ENCODE measurements at regions not wholly inside any gene's neighbourhood (a gene's known extent, or its start where the extent isn't known, plus 50 kb on each side); places are given as distances from the start of the nearest gene placed in this dataset.

DNA sequence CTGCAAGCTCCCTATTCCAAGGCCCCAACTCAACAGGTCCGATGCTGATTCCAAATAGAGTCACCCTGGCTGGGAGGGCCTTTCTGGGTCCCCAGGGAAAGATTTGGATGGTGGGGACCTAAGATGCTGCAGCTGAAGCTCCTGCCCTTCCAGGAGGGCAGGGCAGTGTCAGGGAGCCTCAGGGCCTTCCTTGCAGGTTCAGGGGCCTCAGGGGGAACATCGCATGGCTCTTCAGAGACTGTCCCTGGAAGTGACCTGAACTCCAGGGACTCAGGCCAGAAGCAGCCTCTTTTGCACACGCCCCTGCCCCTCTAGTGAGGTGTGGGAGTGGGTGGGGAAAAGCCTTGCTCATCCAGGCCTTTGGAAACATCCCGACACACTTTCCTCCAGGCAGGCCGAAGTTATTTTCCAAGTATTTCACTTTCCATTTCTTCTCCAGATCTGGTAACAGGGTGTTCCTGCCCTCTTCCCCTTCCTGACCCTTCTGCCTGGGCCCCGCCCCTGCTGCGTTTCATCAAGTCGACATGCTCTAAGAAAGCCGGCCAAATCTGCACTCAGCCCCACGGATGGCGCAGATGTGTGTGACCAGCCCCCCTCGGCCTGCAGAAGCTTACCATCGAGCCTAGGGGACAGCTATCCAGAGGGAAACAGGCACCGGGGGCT lies 159.5 kb downstream of the FGF18 start:
- DNase-seq (ENCODE audit: low spot score) (no peak), FAIRE-seq (no peak)

DNA sequence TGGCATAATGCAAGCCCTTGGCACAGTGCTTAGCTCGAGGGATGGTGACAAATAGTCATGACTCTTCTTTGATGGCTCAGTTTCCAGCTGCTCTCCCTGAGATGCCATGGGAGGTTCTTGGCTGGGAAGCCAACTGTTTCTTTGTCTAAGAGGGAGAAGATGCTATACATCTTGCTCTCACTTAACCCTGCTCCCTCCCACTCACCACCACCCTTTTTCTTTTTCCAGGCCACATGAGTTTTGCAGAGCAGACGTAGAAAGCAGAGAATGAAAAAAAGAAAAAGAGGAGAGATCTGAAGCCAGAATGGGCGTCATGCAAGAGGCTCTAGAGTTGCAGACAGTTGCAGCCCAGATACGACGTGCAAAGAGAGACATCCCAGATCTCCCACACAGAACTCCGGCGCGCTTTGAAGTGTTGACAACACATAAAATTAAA lies 160.5 kb downstream of the FGF18 start:
- DNase-seq (ENCODE audit: low spot score), result no peak
- FAIRE-seq, result no peak

DNA sequence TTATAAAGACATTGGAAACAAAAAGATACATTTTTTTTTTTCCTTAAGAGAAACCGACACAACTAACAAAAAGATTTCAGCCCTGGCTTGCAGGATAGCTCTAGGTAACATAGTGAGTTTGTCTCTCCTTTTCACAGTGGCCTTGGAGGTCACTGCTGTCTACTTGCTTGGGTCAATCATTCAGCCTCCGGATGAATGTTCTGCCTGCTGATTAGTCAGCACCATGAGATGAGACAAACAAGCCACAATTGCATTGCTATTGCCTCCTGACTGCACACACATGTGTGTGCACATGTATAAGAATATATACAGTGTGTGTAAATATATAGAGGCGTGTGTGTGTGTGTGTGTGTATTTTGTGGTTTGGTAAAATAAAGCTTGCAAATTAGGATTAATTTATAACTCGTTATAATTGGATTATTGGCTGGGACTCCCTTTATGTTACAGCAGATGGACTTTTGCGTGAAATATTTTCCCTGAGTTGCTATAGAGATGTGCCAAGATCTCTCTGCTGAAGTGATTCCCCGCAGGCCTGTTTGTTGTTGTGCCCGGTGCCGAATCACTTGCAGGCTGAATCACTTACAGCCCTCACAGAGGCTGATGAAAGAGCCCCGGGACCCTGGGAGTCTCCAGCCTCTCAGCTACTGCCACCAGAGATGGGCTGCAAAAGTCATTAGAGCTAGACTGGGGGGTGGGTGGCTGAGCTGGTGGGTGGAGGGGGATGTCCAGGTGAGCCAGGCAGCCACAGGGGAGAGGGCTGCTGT lies 161.2 kb downstream of the FGF18 start:
- DNase-seq (ENCODE audit: low spot score) (no peak), FAIRE-seq (no peak)

DNA sequence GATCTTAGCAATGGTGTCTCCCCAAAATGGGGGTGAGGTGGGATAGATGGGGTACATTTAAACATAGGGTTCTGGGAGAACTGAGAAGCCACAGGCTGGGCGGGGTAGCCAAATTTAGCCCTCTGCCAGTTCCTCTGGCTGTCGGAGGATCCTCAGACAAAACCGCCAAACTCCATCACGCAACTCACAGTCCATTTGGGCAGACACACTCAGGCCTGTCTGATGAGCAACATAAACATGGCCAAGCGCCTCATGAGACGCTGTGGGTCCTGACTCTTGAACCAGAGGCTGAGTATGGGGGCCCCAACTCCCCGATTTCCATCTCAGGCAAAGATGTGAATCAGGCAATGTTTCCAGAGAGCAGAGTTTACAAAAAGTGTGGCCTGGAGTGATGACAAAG lies 162.3 kb downstream of the FGF18 start:
- FAIRE-seq, result no peak
- no peak for DNase-seq (ENCODE audit: low spot score)

DNA sequence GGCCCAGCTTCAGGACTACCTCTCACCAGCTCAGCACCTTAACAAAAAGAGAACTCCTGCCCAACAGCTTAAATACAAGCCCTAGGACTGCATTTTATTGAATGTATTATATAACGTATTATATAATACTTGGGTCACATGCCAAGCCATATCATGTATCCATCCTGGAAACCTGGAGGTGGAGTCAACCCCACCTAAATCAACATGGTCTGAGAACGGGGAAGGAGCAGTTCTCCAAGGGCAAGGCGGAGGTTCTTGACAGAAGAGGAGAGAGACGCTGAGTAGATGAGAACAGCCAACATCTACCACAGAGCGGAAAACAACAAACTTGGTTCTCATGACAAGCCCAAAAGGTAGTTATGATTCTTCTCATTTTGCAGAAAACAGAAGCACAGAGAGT lies 163.4 kb downstream of the FGF18 start:
- DNase-seq (ENCODE audit: low spot score) (no peak), FAIRE-seq (no peak)

DNA sequence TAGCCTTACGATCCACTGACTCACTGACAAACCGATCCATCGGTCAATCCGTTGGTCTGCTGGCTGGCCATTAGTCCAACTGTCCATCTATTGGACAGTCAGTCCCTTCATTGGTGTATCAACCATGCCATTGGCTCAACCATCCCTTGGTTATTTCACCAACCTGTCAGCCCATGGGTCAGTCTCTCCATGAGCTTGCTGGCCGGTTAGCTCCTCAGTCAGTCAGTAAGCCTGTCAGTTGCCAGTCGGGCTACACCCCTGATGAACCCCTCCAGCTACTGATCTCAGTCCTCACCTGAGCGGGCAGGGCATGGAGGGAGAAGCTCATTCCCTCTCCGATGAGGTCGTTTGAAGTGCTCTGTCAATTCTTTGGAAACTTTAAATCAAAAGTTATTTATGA lies 166.5 kb downstream of the FGF18 start:
- FAIRE-seq (no peak), DNase-seq (ENCODE audit: low spot score) (no peak)

DNA sequence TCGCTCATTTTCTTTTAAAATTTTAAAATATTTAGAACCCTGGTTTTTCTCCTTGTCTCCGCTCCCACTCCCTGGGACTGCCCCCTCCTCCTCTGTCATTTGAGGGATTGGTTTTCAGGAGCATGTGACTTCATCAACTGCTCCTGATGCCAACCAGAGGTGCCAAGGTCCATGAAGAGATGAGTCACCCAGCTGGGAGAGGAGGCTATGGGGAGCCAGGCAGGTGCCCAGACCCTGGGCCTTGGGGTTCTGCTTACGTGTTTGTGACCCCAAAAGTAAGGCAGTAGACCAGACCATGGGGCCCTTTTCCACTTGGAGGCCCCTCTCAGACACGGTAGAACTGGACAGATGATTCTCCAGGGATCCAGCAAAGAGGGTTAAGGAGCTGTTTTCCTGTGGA lies 167.0 kb downstream of the FGF18 start:
- DNase-seq (ENCODE audit: low spot score) (no peak), FAIRE-seq (no peak)

DNA sequence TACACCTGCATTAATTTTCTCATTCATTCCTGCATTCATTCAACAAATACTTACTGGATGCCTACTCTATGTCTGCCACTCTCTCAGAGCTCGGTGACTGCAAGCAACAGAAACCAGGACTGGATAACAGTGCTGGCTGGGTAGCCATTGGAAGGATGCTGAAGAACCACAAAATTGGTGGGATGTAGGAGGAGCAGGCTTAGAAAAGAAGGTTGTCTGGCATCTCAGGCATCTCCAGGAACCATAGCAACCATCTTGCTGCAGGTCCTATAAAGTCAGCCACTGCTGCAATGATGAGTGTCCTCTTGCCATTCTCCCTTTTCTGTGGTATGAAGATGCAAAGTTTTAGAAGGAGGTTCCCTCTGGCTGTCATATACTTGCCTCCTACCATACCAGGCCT lies 168.6 kb downstream of the FGF18 start:
- FAIRE-seq (no peak), DNase-seq (ENCODE audit: low spot score) (no peak)

DNA sequence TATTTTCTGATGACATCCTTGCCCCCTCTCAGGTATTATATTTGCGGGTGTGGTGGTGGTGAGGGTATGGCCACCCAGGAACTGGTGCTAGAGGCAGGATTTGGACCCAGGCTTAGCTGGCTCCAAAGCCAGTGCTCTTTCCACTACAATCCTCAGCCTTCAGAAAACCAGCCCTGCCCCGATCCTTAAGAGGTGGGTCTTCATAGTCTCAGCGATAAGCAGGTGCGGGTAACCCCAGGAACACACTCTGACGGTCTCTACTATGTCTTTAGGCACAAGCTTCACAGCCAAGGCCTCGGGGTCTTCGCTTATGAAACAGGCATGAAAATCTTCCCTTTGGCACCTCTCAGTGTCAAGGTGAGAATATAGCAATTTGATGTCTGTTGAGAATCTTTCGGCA lies 169.3 kb downstream of the FGF18 start:
- no peak for FAIRE-seq
- no peak for DNase-seq (ENCODE audit: low spot score)

DNA sequence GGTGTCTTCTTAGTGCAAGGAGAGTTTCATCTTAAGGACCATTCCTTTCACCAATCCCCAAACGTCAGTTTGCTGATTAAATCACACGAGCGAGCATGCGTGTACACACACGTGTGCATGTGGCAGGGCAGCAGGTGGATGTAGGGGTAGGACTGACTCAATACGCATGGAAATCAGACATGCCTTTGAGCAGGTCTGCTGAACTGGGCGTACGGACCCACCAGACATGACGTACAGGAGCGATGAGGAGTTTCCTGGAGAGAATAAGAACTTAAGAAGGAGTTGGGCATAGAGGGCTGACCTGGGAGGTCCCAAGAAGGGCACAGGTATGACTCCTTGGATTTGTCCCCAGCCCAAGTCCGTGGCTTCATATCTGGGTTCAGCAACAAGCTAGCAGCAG lies 170.0 kb downstream of the FGF18 start:
- no peak for FAIRE-seq
- no peak for DNase-seq (ENCODE audit: low spot score)

DNA sequence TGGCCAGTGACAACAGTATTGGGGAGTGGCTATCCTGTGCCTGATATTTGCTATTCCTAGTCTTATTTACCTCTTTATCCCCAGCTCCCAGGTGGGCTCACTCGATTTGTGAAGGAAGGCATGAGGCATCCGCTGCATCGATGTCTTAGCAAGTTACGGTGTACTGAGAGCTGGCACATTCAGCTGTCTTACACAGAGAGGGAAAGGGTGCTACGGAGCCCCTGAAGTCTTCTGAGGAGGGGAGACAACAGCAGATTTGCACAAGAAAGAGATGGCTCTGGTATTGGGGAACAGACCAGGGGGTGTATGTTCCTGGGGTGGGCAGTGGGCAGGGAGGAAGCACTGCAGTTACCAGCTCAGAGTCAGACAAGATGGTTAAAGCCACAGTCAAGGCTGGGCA lies 172.6 kb downstream of the FGF18 start:
- no peak for FAIRE-seq
- DNase-seq (ENCODE audit: low spot score), result no peak

DNA sequence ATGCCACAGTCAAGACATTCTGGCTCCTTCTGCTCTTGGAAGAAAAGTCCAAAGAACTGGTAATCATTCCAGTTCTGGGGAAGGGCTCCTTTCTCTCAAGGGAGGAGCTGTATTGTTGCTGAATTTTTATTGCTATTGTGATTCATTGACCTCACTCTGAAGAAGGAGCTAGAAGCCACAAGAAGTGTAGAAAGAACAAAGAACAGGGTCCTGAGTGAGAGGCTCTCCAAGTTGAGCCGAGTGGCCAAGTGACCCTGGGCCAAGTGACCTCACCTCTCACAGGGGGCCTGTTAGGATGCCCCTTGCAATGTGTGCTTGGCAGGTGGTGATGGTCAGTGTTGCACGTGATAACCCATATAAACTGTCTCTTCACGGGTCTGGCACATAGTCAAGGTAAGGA lies 173.3 kb downstream of the FGF18 start:
- no peak for DNase-seq (ENCODE audit: low spot score)
- FAIRE-seq, result no peak

DNA sequence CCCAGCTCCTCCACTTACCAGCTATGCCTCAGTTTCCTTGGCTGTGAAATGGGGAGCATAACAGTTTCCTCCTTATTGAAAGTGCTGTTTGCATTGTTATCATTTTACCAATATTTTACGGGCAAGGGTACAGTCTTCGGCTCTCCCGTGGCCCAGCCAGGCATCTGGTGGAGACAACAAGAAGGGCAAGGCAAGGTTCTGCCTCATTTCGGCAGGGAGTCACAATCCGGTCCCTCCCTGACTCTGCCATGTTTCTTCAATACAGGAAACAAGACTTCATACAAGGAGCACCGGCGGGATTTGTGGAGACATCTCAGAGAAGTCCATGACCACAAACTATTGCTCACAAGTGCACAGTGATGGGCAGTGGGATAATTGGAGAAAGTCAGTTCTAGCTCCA lies 174.0 kb downstream of the FGF18 start:
- DNase-seq (ENCODE audit: low spot score) (no peak), FAIRE-seq (no peak)

DNA sequence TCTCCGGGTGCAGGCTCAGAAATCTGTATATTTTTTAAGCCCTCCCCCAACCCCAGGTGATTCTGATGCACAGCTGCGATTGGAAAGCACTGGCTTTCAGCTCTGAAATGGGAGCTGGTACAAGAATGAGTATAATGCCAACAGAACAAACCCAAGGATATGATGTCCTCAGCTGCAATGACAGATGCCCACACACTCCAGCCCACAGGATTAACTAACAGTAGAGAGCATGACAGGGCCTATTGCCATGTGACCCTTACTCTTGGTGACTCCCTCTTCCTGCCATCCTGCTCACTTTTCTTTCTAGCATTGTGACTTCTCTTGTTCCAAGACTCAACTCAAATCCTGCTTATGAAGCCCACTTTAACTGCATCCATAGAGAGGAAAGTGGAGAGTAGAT lies 174.5 kb downstream of the FGF18 start:
- FAIRE-seq (no peak), DNase-seq (ENCODE audit: low spot score) (no peak)

DNA sequence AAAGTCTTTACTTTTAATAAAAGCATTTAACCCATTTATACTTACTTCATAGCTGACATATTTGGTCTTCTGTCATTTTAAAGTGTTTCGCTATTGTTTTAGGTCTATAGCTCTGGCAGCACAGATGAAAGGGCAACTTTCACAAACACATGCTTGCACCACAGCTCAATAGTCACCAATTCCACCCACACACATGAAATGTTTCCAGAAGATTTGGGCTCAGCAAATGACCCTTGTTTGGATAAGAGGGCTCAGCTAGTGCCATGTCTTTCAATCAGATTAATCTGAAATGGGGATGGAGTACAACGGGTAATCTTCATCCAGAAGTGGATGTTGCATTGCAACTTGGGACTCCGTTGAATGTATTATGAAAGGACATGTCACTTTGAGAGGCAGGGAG lies 176.0 kb downstream of the FGF18 start:
- FAIRE-seq, result no peak

DNA sequence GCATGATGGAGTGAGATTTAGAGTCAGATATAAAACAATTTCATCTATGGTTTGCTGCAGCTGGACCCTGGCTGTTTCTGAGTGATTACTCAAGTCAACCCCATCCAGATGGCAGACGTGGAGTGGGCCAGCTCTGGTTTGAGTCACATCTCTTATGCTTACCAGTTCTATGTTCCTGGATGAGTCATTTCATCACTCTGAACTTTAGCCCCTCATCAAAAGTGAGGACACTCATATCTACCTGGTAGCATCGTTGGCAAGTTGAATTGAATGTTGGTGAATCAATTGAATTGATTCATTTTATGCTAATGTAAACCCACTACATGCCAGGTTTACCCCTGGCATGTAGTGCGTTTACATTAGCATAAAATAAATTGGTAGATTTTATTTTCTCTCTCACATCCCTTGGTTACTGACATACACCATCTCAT lies 176.4 kb downstream of the FGF18 start:
- FAIRE-seq (peak; percentile 70), DNase-seq (ENCODE audit: low spot score) (peak; percentile 68)

More for the DNA sequence above, 176.0 kb downstream of the FGF18 start:
- DNase-seq (ENCODE audit: low spot score), result no peak

DNA sequence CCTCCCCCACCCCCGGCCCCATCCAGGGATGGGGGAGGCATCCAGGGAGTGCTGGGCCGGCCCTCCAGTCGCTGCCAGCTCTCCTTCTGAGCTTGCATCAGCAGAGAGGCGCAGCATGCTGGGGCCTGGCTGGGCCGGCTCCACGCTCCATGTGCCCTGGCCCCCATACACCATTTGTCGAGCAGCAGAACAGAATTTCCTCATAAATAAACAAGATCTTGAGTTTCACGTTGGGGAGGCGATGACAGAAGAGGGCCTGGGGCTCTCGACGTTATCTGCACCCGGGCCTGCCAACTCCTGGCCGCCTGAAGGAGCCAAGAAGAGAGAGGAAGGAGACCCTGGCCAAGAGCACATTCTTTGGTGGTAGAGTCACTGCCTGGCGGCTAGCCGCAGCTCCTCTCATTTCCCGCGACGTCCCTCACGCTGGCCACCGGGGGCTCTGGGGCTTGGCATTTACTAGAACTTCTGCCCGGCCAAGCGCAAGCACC lies 177.0 kb downstream of the FGF18 start:
- DNase-seq (ENCODE audit: low spot score), result peak; percentile 62
- FAIRE-seq, result peak; percentile 60

DNA sequence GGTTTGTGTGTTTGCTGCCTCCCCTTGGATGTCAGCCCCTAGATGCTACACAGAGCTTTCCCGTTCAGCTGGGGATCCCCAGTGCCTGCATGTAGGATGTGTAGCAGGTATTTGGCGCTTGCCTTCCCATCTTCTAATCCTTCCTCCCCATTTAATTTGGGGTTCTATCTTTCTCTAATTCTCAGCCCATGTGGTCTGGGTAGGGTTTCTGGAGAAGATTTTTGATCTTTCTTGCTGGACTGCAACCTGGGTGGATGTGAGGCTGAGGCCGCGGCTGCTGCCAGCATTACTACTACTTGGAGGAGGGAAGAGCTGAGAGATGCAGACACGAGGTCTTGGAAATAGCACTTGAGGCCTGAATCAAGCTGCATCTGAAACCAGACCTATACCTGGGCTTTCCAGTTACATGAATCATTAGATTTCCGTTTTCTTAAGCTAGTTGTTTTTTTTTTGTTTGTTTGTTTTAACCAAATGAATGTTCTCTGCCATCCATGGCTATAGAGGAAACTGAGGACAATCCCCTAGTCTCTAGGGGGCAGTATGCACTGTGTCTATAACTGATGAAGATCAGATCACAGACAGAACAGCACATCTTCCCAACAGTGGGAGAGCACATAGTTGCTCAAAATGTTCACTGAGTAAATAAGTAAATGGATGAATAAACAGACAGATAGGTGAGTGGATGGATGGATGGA lies 178.6 kb downstream of the FGF18 start:
- no peak for FAIRE-seq
- DNase-seq (ENCODE audit: low spot score), result no peak

DNA sequence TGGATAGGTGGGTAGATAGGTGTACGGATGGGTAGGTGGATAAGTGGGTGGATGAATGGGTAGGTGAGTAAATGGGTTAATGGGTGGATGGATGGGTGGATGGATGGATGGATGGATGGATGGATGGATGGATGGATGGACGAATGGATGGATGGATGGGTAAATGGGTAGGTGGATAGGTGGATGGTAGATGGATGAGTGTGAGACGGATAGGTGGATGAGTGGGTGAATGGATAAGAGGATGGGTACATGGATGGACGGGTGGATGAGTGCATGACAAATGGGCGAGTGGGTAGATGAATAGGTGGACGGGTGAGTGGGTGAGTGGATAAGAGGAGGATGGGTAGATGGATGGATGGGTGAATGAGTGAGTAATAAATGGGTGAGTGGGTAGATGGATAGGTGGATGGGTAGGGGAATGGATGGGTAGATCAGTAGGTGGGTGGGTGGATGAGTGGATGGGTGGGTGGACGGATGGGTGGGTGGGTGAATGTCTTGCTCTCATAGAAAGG lies 179.2 kb downstream of the FGF18 start:
- no peak for DNase-seq (ENCODE audit: low spot score)
- no peak for FAIRE-seq

DNA sequence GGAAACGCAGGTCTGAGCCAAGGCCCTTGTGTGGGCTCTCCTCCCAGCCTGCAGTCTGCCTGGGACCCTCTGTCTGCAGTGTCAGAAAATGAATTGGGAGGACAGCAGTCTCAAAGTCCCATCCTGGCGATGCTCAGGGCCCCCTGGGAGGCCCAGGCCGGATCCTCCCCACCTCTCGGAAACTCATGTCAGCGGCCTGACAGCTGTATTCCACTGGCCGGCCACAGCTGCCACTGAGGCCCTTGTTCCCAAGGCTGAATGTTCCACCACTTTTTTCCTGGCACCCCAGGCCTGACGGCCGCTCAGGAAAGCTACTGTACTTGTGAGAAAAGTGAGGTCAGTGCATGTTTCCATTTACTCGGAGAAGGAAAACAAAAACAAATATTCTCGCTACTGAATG lies 180.0 kb downstream of the FGF18 start:
- FAIRE-seq, result no peak
- DNase-seq (ENCODE audit: low spot score), result no peak

DNA sequence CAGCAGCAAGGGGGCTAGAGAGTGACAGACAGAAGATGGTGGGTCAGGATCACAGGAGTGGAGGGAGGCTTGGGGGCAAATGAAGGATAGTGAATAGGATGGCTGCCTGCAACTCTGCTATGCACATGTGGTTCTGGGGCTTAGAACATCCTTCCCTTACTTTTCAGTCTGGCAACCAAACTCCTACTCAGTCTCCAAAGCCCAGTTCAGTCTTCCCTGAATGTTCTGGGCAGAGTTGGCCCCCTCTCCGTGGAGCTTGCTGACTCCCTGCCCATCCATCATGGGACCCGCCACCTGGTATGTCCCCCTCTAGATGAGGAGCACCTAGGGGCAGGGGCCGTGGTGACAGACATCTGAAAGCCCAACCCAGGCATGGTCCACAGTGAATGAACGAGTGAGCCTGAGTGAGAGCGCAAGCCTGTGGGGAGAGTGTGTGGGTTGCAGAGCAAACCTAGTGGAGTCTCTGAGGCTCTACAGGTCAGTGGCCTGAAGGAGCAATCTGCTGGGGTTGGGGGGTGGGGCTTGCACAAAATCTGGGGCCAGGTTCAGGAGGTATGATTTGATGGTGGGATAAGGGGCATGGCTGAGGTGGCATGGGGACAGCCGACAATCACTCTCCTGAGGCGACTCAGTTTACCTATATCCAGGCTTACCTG lies 180.6 kb downstream of the FGF18 start:
- FAIRE-seq, result no peak
- DNase-seq (ENCODE audit: low spot score), result no peak

All from RCC 7860 (cell line).